ENCODE measurements at regions not wholly inside any gene's neighbourhood (a gene's known extent, or its start where the extent isn't known, plus 50 kb on each side); places are given as distances from the start of the nearest gene placed in this dataset.

- TF ChIP-seq MAX (IDR thresholded peaks at IDR 0.05; ENCODE audit: insufficient read depth, insufficient read length) (no peak), CTCF (IDR thresholded peaks at IDR 0.05; ENCODE audit: extremely low read depth in 1 of 2, insufficient read depth in 1 of 2, low read depth in 1 of 2, low read length in 2 of 2) (no peak), POLR2AphosphoS5 (IDR thresholded peaks at IDR 0.05; ENCODE audit: insufficient read depth, low read depth, low read length) (no peak), EZH2 (IDR thresholded peaks at IDR 0.05; ENCODE audit: borderline replicate concordance, low read depth, low read length, severe bottlenecking) (no peak), POLR2A (IDR thresholded peaks at IDR 0.05; ENCODE audit: low read depth, low read length) (no peak), GATA2 (IDR thresholded peaks at IDR 0.05; ENCODE audit: insufficient read depth, insufficient read length, low read depth, low read length) (no peak), JUN (IDR thresholded peaks at IDR 0.05; ENCODE audit: borderline replicate concordance, insufficient read depth, insufficient read length, low read depth) (no peak), FOS (IDR thresholded peaks at IDR 0.05; ENCODE audit: borderline replicate concordance, insufficient read depth, low read length) (no peak)
Observed at GRCh38 chr13:93058301-93058700, 168.3 kb upstream of the GPC6 start.

All from endothelial cell of umbilical vein (primary cell).